ENCODE measurements at regions not wholly inside any gene's neighbourhood (a gene's known extent, or its start where the extent isn't known, plus 50 kb on each side); places are given as distances from the start of the nearest gene placed in this dataset.

DNA sequence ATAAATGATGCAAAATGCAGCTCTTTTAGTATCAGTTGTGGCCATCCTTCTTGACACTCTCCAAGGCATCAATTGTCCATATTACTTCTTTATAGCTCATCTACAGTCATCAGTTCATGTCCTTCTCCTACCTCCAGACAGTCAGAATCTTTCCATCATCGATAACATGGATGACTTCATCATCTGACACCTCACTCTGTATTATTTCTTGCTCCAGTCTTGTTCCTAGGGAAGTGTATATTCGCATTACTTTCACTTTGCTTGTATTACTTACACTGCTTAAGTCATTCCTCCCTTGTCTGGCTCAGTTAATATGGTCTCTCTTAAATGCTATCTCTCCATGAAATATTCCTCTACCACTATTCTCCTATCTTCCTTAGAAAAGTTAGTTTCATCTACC, 999.1 kb upstream of the SLC10A2 start:
- TF ChIP-seq CTCF (IDR thresholded peaks at IDR 0.05; ENCODE audit: low read depth, low read length) (no peak), POLR2A (IDR thresholded peaks at IDR 0.05; ENCODE audit: extremely low read depth, insufficient read length) (no peak), MAX (IDR thresholded peaks at IDR 0.05; ENCODE audit: low read depth, low read length) (no peak), MYC (IDR thresholded peaks at IDR 0.05; ENCODE audit: low read depth, low read length) (no peak)
- no peak for DNase-seq (ENCODE audit: low read depth)
- no peak overlapping the region for H3K4me3 ChIP-seq (ENCODE audit: low read depth, low read length)

- DNase-seq (ENCODE audit: low read depth) = no peak
- no peak for TF ChIP-seq CTCF (IDR thresholded peaks at IDR 0.05; ENCODE audit: low read depth, low read length)
- TF ChIP-seq POLR2A (IDR thresholded peaks at IDR 0.05; ENCODE audit: extremely low read depth, insufficient read length) = no peak
- TF ChIP-seq MAX (IDR thresholded peaks at IDR 0.05; ENCODE audit: low read depth, low read length) = no peak
- no peak for TF ChIP-seq MYC (IDR thresholded peaks at IDR 0.05; ENCODE audit: low read depth, low read length)
- no peak overlapping the region for H3K4me3 ChIP-seq (ENCODE audit: low read depth, low read length)
Observed at GRCh38 chr13:104057861-104058260, 991.6 kb upstream of the SLC10A2 start.

- no peak for DNase-seq (ENCODE audit: low read depth)
- TF ChIP-seq POLR2A (IDR thresholded peaks at IDR 0.05; ENCODE audit: extremely low read depth, insufficient read length) (no peak), MYC (IDR thresholded peaks at IDR 0.05; ENCODE audit: low read depth, low read length) (no peak), CTCF (IDR thresholded peaks at IDR 0.05; ENCODE audit: low read depth, low read length) (no peak), MAX (IDR thresholded peaks at IDR 0.05; ENCODE audit: low read depth, low read length) (no peak)
- H3K4me3 ChIP-seq (ENCODE audit: low read depth, low read length) = no peak overlapping the region
Observed at GRCh38 chr13:104045907-104046306, 979.7 kb upstream of the SLC10A2 start.

DNA sequence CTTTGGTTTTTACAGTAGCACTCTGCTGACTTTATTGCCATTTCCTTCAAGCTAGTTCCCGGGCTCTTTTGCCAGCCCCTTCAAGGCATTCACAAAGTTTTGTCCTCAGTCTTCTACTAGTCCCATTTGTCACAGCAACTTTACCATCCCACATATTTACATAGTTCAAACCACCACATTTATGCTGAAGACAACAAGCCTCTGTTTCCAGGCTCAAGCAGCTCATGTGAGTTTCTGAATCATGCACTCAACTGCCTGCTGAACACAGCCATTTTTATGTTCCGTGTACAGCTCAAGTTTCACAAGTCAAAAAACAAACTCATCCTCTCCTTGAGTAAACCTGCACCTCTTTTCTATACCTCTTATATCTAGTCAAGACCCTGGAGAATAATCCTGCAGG, 977.0 kb upstream of the SLC10A2 start:
- TF ChIP-seq CTCF (IDR thresholded peaks at IDR 0.05; ENCODE audit: low read depth, low read length) (no peak), POLR2A (IDR thresholded peaks at IDR 0.05; ENCODE audit: extremely low read depth, insufficient read length) (no peak), MYC (IDR thresholded peaks at IDR 0.05; ENCODE audit: low read depth, low read length) (no peak), MAX (IDR thresholded peaks at IDR 0.05; ENCODE audit: low read depth, low read length) (no peak)
- no peak for DNase-seq (ENCODE audit: low read depth)
- H3K4me3 ChIP-seq (ENCODE audit: low read depth, low read length) = no peak overlapping the region

DNA sequence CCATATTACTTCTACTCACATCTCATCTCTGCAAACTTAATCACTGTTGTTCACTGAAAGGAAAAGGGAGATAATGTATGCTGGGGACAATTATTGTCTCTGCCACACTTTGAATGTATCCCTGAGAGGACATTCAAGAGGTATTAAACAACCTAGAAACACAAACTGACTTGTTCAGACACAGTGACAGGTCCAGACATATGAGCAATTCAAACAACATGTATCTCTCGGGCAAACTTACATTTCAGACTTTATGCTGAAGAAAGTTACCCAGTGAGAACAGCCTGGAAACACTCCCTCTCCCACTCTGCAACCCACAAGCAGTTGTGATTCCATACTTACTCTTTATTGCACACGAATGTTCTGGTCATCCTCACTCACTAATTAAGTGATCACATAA, 968.7 kb upstream of the SLC10A2 start:
- DNase-seq (ENCODE audit: low read depth) = no peak
- H3K4me3 ChIP-seq (ENCODE audit: low read depth, low read length) = no peak overlapping the region
- TF ChIP-seq CTCF (IDR thresholded peaks at IDR 0.05; ENCODE audit: low read depth, low read length) (no peak), MYC (IDR thresholded peaks at IDR 0.05; ENCODE audit: low read depth, low read length) (no peak), POLR2A (IDR thresholded peaks at IDR 0.05; ENCODE audit: extremely low read depth, insufficient read length) (no peak), MAX (IDR thresholded peaks at IDR 0.05; ENCODE audit: low read depth, low read length) (no peak)

DNA sequence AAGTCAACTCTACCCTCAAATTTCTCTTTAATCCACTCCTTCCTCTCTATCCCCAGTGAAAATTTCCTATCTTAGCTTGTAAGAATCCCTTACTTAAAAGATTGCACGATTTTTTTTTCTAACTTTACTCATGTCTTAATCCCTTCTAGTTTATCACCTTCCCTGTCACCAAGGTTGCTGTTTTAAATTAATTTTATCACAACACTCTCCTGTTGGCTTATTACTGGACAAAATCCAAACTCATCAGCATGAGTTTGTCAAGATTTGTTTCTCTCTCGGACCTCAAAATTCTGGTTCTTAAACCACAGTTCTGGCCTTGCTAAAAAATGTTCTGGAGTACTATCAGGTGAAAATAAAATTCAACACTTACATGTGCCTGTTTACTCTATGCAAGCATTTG, 959.1 kb upstream of the SLC10A2 start:
- no peak overlapping the region for H3K4me3 ChIP-seq (ENCODE audit: low read depth, low read length)
- DNase-seq (ENCODE audit: low read depth) = no peak
- TF ChIP-seq MAX (IDR thresholded peaks at IDR 0.05; ENCODE audit: low read depth, low read length) (no peak), MYC (IDR thresholded peaks at IDR 0.05; ENCODE audit: low read depth, low read length) (no peak), CTCF (IDR thresholded peaks at IDR 0.05; ENCODE audit: low read depth, low read length) (no peak), POLR2A (IDR thresholded peaks at IDR 0.05; ENCODE audit: extremely low read depth, insufficient read length) (no peak)

All from NB4 (cell line).